ENCODE measurements at regions not wholly inside any gene's neighbourhood (a gene's known extent, or its start where the extent isn't known, plus 50 kb on each side); places are given as distances from the start of the nearest gene placed in this dataset.

DNA sequence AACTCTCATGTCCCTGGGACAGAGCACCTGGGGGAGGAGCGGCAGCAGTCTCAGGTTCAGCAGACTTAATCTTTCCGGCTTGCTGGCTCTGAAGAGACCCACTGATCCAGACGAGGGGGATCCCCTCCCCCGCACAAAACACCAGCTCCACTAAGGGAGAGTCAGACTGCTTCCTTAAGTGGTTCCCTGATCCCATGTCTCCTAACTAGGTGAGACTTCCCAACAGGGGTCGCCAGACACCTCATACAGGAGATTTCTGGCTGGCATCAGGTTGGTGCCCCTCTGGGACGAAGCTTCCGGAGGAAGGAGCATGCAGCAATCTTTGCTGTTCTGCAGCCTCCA lies 157.2 kb upstream of the TMEM45B start:
- no peak for TF ChIP-seq NRF1 (conservative IDR thresholded peaks at IDR 0.05 in 1 of 2, IDR thresholded peaks at IDR 0.05 in 1 of 2)
- TF ChIP-seq, protein P1, sequence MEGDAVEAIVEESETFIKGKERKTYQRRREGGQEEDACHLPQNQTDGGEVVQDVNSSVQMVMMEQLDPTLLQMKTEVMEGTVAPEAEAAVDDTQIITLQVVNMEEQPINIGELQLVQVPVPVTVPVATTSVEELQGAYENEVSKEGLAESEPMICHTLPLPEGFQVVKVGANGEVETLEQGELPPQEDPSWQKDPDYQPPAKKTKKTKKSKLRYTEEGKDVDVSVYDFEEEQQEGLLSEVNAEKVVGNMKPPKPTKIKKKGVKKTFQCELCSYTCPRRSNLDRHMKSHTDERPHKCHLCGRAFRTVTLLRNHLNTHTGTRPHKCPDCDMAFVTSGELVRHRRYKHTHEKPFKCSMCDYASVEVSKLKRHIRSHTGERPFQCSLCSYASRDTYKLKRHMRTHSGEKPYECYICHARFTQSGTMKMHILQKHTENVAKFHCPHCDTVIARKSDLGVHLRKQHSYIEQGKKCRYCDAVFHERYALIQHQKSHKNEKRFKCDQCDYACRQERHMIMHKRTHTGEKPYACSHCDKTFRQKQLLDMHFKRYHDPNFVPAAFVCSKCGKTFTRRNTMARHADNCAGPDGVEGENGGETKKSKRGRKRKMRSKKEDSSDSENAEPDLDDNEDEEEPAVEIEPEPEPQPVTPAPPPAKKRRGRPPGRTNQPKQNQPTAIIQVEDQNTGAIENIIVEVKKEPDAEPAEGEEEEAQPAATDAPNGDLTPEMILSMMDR (IDR thresholded peaks at IDR 0.05 in 2 of 3, conservative IDR thresholded peaks at IDR 0.05 in 1 of 3; ENCODE audit: insufficient read depth in 2 of 3, low read depth in 1 of 3, low read length in 3 of 3), result no peak
- TF ChIP-seq, protein P2, sequence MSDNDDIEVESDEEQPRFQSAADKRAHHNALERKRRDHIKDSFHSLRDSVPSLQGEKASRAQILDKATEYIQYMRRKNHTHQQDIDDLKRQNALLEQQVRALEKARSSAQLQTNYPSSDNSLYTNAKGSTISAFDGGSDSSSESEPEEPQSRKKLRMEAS (CRISPR knock-in tag; IDR thresholded peaks at IDR 0.05), result no peak

Data from K562 (cell line).